NCI-H128 (cell line): ENCODE measurements at regions not wholly inside any gene's neighbourhood (a gene's known extent, or its start where the extent isn't known, plus 50 kb on each side); places are given as distances from the start of the nearest gene placed in this dataset.

ENCODE experiments used
- DNase-seq: peaks from one replicate; lab custom pipeline; 2025; ENCODE audit not compliant: unreplicated experiment; lab: John Stamatoyannopoulos, UW

DNA sequence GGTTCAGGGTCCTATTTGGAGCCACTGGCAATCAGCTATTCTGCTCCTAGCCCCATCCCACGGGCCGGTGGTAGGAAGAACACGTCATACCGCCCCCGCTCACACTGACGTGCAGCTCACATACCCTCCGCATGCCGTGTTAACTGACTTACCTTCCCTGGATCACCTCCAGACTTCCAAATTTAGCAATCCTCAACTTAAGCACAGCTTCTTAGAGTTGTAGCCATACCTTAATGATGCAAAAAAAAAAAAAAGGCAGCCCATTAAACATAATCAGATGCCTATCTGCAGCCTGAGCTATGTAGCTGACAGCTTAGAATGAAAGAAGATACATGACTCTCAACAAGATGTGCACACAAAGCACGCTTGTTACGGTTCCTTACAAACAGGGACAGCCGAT, 93.0 kb downstream of the IRX2 start:
- DNase-seq = no peak

DNA sequence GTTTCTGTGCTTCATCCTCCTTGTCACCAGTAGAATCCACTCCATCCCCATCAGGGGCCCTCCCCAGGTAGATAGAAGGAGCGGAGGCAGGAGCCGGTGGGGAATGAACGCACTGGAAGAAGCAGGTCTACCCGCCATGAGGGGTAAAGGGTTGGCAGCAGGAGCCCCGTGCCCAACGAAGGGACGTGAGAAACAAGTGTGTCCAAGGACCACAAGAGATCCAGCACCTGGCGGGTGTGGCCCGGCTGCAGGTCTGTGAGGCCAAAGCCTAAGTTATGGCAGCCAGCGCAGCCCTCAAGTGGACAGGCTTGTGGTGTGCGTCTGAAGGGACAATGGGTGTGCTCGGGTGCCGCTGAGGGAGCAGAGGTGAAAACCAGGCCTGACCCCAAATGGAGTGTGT, 94.3 kb downstream of the IRX2 start:
- DNase-seq = no peak

DNA sequence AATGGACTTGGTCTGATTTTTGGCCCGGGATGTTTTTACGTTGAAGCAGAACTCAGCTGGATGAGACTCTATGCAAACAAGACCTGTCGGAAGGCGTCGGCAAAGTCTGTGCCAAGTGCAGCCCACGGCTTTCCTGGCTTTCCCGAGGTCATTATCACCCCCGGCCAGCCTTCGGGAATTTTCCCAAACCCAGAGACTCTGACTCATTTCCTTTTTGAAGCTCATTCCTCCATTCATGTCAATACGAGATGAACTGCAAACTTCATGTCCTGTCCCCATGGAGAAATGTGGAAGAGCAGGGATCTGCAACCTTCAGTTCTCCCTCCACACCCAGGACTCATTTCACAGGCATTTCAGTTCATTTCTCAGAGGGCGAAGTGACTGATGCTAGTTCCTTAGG, 95.3 kb downstream of the IRX2 start:
- DNase-seq = no peak

DNA sequence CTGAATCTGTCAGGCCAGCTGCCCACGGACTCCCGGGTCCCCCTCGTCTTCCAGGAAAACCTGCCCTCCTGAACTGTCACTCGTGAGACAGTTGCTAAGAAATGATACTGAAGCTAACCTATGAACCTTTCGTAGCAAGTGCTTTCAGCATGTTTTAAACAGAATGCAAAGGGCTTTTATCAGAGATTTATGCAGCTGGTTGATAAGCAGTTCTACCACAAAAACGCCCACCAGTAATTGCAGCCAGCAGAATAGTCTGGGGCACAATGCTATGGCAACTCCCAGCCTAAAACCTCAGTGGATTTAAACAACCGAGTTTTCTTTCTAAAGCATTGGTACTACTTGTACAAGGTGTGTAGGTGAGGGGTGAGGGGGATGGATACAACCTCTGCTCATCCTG, 97.5 kb downstream of the IRX2 start:
- no peak for DNase-seq

DNA sequence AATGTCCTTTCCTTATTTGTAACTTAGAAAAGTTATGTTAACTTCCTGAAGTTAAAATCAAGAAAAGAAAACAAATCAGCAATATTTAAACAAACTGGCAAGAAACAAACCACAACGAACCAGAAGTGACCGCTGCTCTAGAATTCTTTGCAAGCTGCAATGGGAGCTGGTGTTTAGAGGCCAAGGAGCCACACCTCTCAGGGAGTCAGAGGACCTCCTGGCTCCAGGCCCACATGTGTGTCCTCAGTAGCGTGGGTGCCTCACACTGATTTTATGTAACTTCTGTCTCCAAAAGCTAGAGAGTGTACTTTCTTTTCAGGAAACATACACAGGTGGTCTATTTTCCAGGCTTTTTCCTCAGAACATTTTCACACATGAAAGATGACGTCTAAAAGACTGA, 100.4 kb downstream of the IRX2 start:
- DNase-seq = no peak

DNA sequence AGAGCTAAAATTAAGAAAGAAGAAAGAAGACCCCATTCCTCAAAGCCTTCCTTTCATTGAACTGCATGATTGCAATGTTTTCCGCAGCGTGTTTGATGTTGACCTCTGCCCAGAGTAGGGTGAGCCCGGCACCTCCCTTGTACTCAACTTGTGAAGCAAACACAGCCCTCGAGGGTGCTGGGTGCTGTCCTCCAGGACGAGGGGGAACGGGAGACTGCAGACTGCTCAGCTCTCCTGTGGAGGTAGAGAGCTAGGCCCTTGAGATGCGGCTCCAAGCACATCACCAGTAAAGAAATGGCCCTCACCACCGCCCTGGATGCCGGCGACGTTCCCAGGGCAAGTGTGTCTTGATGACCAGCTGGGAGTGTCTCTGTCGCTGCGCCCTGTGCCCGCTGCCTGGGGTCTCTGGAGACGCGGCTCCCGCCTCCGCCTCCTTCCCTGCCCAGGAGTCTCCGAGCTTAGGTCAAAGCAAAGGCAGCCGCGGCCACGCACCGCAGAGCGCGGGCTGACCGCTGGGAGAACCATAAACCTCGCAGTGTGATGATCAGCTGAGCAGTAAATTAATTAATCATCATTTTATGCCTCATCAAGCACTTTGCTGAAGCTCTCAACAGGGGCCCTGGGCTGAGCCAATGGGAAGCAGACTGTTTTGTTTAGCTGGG, 108.7 kb downstream of the IRX2 start:
- DNase-seq = no peak

DNA sequence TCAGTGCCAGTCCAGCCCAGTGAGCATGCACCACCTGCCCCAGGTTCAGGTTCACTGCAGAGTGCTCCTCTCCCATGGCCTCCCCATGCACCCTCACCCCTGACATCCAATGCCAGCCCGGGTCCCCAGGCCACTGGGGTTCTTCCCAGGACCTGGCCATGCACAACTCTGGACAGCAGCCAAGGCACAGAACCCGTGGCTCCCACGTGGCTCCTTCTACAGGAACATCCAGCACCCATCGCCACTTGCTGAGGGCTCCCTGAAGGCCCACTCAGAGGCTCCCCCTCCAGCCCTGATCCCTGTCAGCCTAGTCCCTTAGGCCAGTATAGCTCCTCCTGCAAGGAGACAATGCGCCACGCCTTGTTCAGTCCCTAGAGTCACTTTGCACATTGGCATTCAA, 110.8 kb downstream of the IRX2 start:
- no peak for DNase-seq

DNA sequence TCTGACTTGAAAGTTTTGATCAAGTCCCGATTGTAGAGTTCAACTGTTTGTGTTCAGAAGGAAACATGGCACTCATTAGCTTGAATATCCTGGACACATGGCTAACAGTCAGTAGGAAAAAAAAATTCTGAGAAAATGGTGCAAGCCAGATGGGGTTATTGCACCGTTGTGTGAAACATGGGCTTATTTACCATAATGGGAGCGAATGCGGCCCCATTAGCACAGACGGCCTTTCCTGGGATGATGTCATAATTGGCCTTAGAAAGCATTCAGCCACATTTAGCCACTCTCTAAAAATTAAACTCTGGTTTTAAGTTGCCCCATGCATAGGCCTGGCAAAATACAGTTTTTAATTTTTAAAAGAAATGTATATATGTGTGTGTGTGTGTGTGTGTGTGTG, 112.1 kb downstream of the IRX2 start:
- DNase-seq = no peak

DNA sequence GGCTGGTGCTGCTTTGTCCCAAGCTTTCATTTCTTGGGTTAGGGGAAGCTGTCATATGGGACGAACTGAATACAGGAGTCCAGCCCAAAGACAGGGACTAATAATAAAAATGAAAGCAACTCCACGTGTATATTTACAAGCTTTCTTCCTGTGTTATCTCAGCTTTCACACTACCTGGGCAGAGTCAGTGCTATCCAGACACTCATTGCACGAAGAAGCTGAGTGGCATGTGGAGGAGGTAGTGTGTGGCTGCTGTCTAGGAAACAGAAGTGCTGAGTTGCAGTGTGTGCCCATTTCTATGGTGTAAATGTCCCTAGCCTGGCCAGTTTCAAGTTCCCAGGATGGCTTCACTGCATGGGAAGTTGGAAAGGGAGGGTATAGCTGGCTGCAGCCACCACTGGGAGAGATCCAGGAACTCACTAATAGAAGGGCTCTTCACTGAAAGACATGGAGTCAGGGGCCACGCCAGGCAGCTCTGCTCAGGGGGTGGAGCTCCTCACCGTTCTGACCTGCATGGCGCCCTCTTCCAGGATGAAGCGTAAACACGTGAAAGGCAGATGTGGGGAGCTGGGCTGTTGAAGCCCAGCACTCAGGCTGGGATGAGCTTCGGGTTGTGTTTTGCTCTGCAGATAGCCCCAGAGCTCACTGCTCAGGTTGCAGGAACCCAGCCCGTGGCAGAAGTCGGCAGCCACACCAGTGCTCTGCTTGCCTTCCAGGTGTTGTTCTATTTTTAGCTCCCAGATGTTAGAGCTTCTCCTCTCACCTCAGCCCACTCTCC, 116.9 kb downstream of the IRX2 start:
- no peak for DNase-seq

DNA sequence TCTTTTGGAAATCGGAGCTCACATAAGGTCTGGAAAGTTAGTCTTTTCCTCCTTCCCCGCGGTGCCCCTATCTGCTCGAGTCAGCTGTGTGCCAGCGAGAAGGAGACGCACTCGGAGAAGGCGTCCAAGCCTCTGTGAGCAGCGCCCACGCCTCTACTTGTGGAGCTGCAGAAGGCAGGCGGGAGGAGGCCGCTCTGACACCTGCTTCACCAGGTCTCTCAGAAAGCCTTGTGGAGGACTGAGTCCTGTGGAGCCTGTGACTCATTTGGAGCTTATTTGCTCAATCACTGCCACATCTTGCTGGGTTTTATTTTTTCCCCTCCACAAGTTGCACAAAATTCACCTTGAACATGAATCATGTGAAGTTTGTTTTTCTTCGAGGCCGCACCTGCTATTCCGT, 117.5 kb downstream of the IRX2 start:
- DNase-seq = no peak

DNA sequence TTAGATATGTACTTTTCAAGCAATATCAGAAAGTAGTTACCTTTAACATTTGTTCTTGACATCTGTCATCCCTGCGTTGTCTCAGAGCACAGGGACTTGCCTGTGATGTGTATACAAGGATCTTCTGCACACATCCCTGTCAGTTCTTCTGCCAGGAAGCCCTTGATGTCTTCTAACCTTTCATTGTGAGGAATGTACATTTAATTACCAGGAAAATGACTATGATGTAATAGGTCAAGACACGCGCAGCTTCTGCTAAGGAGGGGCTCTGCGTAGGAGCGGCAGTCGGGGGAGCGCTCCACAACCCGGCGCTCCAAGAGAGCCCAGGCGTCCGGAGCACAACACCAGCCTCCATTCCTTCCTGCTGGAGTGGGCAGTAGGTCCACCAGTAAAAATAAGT, 119.7 kb downstream of the IRX2 start:
- no peak for DNase-seq

DNA sequence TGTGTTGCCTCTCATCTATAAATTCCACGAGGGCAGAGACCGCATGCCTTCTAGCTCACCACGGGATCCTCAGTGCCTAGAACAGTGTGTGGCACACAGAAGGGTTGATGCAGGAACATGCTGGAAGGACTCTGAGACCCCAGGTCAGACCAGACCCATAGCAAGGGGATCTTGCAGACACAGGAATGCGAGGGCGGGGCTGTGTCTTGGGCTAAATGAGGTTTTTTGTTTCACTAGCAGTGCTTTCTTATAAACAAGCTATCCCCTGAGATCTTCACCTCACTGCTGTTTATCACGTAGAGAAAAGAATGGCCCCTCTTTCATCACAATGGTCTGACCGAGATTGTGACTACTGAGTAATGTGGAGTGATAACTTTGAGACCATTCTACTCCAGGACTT, 122.4 kb downstream of the IRX2 start:
- no peak for DNase-seq

DNA sequence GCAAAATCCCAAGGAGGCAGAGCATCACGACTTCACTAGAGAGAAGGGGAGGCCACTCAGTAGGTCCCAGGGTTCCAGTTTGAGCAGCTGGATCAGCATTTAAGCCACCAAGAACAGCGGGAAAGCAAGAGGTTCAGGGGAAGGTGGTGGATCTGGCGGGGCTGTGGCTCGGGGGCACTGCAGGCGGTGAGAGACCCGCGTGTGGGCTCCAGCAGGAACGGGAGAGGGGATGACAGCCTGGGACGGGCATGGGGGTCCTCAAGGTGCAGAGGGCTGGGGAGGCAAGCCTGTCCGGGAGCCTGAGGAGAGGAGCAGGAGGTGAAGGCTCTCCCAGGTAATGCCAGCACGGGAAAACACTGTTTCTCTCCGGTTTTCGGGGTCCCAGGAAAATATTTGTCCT, 123.6 kb downstream of the IRX2 start:
- DNase-seq = no peak

DNA sequence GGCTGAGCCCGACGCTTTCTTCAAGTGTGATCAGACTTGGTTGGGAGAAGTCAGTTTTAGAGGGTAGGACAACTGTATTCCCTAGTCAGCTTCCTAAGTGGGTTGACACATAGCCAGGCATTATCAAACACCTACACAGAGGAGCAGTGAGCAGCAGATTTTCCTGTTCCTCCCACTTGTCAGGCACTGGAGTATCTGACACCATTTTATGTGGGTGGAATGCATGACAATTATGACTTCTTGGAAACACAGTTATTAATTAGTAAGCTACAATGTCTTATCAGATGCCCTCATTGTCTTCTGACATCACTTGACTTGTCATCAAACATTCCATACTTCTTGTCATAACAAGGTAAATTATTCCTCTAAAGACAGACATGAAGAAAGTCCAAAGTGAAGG, 124.9 kb downstream of the IRX2 start:
- DNase-seq = no peak

DNA sequence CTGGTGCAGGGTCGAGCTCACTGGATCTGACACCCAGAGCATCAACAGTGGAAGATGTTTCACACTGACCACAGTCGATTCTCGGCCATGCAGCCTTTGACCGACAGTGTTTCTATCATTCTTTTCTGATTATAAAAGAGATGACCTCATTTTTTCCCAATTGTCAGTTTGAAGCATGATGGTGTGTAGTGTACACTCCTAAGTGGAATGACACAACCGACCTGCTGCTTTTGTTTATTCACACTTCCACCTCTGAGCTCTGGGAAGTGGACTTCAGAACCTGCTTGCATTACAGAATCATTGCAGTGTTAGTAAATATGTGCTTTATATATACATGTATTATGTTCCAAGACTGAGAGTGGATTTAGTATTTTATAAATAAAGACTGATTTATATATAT, 128.6 kb downstream of the IRX2 start:
- no peak for DNase-seq

DNA sequence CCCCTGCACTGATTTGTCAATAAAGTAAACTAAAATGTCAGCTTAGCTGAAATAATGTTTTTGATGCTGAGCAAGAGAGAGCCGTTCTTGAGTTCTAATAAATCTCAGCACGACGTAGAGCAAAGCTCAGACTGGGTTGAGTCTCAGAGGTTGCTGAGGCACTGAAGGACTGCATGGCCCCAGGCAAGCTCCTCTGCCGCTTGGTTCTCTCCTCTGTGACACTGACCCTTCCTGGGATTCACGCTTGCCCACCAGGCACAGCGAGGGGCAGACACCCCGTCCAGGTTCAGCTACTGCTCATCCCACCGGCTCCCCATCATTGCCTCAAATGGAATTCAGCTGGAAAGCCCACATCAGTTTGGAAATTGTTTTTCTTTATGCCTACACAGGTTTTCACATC, 129.8 kb downstream of the IRX2 start:
- DNase-seq = no peak

DNA sequence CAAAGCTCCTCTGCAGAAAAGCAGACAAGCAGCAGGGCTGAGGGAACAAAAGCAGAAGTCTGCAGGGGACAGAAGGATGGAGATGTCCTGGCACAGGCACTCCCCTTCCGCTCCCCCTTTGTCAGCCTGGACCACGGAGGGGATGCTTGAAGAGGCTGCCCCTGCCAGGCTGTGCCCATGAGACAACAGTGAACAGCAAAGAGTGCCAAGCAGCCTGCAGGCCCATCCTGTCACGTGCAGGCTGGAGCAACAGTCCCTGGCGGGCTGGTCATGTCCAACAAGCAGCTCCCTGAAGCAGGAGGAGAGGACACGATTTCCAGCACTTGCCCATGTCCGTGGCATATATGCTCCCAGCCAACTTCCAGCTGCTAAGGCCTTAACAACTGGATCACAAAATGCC, 132.3 kb downstream of the IRX2 start:
- no peak for DNase-seq

DNA sequence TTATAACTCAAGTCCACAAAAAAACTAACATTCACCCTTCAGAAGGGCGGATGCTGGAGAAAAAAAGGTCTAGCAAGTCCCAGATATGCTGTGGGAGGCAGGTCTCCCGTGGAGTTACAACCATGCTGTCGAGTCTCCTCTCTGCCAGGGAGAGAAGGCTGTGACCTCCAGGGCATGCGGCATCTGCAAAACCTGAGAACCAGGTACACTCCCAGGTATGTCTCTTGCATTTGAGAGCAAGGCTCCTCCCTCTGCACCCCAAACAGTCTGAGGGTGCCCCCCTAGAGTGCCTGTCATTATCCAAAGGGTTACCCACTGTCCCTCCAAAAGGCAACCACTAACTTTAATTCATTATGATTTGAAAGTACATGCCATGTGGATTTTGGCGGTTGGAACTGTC, 134.0 kb downstream of the IRX2 start:
- no peak for DNase-seq

DNA sequence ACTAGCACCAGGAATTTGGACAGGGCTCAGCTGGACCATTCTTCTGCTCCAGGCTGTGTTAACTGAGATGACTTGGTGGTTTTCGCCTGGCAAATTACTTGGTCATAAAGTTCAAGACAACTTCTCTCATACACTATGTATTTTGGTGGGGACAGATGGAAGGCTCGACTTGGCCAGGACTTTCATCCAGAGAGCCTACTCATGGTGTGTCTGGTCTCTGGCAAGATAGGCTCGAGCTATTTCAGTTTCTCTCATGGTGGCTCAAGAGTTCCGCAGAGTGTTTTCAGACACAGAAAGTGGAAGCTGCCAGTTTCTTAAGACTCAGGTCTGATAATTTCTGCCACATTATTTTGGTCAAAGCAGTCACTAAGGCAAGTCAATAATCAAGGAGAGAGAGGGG, 135.6 kb downstream of the IRX2 start:
- DNase-seq = no peak

DNA sequence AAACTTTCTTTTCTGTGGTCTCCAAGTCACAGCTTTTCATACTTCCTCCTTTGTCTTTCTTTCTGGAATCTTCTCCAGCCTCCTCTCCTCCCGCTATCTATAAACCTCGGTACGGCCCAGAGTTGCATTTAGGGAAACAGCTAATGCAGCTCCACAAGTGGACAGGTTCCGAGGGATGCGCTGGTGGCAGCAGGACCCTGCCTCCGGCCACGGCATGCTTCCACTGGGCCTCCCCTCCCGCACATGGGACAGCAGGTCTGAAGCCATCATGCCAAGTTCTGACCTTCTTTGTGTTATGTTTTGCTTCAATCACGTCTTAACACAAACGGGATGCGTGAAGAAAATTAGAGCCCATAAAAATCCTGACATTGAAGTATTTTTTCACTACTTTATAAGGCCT, 136.9 kb downstream of the IRX2 start:
- no peak for DNase-seq

DNA sequence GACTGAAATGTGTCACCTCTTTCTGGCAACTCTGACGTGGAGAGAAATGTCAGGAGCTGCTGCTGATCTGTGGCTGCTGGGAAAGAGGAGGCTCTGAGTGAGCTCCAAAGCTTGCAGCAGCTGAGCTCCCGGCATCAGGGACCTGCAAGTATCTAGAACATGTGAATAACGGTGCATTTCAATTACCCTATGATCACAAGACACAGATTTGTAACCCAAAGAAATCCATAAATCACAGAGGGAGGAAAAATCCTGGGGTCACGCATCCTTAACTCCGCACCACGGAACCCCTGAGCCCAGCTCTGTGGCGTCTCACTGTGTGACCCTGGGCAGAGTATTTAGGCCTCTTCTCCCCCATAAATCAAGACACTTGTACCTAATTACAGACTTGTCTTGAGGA, 139.8 kb downstream of the IRX2 start:
- no peak for DNase-seq

DNA sequence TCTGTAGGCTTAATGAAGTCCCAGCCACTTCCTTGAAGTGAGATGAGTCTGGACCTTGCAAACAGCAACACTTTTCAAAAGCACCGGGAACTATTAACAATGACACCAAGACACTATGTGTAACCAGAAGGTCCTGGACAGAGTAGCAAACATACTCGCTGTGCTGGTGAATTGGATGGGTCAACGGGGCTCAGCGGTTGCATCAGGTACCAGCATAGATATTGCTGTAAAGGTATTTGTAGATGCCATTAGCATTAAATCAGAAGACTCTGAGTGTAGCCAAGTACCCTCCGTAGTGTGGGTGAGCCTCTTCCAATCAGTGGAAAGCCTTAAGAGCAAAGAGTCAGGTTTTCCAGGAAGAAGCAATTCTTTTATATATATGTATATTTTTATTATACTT, 140.5 kb downstream of the IRX2 start:
- DNase-seq = no peak

DNA sequence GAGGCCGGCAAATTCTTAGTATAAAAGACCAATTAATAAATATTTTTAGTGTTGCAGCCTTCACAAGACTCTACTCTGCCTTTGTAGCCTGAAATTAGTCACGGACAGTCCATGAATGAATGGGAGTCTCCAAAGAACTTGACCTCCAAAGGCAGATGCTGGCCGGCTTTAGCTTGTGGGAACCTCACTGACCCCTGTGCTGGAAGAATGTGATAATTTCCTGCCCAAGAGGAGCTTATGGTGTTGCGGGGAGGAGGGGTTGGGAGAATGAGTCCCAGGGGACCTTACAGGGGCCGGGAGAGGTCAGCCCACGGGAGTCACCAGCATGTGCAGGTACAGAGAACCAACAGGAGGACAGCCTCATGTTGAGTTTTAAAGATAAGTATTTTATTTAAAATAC, 143.1 kb downstream of the IRX2 start:
- DNase-seq = no peak
